GM19351 (cell line): ENCODE measurements at regions not wholly inside any gene's neighbourhood (a gene's known extent, or its start where the extent isn't known, plus 50 kb on each side); places are given as distances from the start of the nearest gene placed in this dataset.
"Not testable (repeated sequence)": the region's sequence is repeated elsewhere in the genome, so short reads cannot be mapped to it uniquely, and the experiment has no call there.

Source experiments
- ATAC-seq: cut with Tn5 transposase; IDR thresholded peaks from one replicate; pipeline ENCODE4 v1.9.1; 2021; ENCODE audit warnings: mild to moderate bottlenecking, moderate library complexity; ENCODE audit not compliant: unreplicated experiment

DNA sequence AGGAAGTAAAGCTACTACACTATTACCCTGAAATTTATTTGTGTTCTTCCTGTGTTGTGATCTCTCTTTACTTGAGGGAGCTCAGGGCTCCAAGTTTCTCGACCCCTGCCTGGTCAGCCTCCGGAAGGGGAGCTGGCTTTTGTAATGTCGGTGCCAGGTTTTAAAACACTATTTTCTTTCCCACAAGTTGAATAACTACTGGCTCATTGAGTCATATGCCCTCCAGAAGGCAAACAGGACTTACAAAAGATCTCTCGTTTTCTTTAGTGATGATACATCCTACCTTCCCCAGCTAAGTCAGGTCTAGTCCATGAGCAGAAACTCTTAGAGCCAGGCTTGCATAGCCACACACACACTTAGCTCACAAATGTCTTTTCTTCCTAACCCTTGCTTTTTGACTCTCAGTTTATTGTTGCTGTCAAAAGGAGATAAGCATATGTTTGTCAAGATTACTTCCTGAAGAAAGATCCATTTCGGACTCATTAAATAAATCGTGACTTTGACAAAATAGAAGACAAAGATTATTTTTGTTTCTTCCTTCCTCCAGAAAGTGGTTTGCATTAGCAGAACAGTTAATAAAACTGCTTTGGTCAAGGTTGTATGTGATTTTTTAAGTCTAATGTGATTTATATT lies 209.8 kb upstream of the FLRT2 start:
- no peak for ATAC-seq

DNA sequence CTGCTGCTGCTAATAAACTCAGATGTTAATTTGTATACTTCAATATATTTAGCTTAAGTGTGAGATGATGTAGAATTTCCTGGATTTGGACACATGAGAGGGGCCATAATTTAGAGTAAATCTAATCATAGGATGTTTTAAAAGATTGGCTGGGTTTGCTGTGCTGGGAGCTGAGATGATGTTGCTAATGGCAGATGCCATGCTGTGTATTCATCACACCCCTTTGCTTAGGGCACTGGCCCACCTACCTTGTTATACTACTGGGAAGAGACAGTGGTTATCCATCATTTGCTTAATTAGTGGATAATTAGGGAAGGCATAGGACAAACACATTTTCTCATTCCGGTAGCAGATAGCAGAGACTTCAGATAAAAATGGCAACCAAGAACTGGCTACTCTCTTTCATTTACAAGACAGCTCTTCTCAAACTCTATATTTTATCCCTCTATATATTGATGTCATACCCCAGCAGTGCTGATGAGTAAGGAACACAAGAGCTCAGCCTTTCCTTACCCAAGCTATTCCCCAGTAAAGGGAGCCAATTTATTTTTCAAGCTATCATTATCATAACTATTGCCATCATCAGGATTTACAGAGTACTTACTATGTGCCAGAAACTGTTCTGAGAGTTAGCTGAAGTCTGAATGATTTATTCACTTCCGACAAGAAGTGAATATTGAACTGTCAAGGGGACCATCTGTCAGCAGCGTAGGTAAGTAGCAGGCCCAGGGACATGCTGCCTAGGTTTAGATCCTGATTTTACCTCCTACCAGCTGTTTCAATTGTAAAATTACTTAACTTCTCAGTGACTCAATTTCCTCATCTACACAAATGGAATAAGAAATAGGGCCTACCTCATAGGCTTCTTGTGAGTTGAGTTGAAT lies 204.6 kb upstream of the FLRT2 start:
- no peak for ATAC-seq

DNA sequence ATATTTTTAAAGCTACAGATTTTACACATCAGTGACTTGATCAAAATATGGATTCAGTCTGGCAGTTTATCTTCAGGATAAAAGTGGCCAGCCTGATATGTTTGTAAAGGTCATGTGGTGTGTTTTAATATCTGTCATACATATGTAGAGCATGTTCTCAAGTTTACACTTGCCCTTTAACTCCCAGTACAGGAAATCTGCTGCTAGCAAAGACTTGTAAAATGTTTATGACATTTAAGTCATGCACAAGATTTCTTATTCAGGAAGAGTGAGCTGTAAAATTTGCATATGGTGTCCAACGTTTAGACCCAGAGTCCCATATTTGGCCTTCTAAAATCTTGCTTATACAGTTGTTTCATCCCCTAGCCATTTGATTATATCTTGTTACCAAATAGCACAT lies 197.5 kb upstream of the FLRT2 start:
- ATAC-seq: no peak

DNA sequence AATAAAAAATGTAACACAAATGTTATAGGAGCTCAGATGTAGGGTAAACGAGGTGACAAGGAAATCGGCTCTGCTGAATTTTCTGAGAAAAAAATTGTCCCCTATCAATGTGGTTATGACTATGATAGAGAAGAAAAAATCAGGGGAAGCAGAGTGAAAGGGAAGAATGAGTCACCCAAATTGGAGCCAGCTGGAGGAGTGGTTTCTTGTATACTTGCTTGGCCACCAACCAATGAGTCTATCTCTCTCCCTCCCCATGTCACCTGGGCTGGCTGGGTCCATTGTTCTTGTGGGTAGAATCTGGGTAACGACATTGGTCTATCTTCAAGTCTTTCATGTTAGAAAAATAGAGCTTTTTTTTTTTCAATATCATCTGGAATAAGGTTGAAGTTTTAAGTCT lies 196.6 kb upstream of the FLRT2 start:
- no peak for ATAC-seq

DNA sequence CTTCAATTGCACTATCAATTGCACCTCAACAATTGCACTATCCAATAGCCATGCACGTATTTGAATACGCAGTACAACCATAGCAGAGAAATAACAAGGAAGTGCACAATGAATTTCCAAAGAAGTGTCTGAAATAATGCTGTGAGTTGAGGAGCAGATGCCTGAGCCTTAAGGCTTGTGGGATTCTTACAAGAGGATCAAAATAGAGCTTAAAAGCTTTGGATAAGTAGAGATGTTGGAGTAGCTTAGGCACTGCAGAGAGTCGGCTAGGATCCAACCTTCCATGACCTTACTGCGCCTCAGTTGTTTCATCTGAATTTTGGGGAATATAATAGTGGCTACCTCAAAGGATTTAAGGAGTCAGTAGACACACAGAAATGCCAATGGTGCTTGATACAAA lies 196.1 kb upstream of the FLRT2 start:
- ATAC-seq: no peak

DNA sequence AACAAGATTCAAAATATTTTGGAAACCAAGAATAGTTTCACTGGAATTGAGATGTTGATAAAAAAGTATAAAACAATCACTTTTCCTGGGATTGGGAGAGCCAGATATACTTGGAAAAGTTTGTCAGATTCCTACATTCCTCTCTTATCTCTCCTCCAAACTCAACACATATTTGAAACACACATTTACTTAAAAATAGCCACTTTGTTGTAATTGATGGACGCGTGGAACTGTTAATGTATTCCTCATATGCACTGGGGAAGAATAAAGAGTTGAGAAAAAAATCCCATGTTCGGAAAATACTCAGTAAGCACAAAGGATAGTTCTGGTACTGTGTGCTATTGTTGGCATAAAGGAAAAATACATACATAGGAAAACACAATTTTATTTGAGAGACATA lies 195.6 kb upstream of the FLRT2 start:
- ATAC-seq: no peak

DNA sequence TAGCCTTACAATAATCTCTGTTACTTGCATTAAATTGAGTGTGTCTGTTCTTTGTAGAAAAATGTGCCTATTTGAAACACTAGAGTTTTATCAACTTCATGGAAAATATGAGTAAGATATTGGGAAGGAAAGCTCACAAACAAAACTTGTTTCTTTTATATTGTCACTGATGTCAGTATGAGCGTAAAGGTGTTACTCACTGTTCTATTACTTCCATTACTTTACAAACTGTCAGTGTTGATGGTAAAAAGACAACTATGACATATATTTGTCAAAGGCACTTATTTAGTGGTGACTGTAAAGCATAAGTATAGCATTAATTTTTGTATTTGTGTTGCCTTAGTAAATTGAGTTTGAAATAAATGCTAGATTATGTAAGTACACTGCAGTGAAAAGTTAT lies 193.7 kb upstream of the FLRT2 start:
- no peak for ATAC-seq

DNA sequence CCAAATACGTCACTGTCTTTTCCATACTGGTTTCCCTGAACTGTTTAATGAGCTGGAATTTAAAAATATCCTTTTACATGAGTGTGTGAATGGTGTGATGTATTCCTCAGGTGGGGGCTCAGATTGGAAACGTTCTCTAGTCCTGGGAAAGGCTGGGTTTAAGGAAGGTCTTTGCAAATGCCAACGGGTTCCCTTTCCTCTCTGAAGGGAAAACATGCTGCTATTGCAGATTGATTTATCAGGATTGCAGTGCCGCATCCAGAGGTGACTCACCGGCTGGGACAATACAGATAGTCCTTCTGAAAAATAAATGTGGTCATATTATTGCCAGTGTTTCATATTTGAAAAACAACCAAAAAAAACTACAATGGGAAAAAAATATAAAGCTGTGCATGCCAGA lies 193.1 kb upstream of the FLRT2 start:
- no peak for ATAC-seq

DNA sequence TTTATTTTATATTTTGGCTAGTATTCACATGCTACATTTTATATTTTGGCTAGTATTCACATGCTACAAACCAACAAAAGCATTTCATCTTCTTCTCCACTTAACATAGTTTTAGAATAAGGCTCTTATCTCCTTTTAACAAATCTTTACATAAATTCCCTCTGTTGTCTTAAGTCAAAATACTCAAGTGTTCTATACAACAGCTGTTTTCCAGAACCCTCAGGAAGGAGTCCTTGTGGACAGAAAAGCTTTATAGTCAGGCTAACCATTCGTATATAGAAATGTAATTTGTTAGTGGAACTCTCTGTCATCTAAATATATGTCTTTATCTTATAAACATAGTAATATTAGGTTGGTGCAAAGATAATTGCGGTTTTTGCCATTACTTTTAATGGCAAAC lies 191.0 kb upstream of the FLRT2 start:
- no peak for ATAC-seq

DNA sequence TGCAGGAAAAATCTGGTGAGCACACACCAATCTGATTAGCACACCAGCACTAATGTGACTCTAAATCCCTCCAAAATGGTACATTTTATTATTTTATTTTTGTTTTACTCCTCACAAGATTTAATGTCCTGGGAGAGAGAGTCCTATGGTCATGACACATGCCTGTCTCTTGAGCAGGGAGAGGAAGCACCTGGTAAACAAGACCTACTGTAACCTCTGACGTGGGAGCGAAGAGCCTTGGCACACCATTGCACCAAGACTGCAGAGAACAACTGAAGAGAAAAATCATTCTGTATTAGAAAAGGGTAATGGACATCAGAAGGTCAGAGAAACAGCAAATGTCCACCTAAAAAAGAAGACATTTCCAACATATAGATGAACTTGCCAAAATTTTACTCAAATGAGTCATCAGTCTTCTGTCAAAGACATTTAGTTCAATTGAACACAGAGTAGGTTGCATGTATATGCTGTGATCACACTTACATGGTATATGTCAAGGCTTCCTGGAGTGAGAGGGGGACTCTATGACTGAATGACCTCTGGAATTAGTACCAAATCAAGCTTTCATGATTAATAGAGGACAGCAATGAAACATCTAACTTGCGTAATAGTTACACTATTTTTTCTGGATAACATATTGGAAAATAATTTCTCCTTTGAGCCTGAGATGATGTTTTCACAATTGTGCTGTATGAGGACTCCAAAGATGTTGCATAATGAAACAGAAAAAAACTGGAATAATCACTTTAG lies 186.9 kb upstream of the FLRT2 start:
- ATAC-seq: no peak

DNA sequence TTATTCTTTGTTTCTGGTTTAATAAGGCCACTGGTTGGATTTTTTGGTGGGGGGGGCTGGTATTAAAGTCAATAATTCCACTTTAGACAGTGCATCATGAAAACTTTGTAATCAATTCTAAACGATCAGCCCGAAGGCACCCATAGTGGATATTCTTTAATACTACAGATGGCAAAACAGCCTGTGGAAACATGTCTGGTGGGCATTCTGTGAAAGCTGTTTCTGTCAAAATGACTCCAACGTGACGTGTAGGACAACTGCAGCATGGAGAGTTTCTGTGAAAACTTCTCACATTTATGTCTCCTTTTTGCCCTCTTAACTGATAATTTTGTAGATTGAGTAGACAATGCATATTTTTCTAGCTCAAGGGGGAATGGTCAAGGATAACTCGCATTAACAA lies 185.8 kb upstream of the FLRT2 start:
- no peak for ATAC-seq

DNA sequence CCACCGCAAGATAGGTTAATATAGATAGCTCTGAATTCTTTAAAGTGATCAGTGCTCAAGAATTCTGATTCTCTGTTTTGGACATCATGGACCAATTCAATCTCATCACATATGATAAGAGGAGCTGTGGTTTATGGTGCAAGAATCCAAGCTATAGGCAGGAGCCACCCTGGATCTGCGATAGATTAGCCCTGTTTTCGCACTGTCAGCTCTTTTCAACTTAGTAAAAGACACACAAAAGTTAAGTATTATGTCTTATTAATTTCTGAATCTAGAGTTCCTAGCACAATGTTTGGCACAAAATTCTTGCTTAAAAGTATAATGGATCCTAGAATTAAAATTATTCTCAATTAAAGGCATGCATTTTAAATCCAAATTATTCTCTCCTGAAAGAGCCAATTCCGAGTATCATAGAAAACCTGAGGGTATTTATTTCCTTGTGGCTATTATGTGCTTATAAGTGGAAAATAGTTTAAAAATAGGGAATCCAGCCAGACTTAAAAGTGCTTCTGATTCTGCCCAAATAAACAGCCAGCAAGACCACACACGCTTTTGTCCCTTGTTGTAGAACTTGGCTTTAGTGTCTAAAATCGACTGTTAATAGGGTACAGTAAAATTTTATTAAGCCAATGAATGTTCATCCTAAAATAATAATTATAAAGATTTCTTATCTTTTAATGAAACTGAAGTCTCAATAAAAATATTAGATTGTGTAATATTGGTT lies 184.9 kb upstream of the FLRT2 start:
- no peak for ATAC-seq

DNA sequence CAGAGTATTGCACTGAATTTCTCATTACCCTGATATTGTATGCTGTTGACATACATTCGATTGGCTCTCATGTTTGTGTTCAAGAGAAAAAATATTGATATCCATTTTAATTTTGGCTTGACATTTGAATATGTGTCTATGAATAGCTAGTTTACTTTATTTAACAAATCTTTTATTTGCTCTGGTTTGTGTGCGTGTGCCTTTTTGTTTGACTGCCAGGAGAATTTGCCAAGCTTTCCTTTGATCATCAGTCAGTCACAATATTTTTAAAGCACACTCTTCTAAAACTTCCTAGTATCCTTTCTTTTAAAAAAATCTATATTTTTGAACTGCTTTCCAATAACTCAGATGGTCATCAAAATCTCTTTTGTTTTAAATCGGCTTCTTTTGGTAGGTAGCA lies 179.3 kb upstream of the FLRT2 start:
- no peak for ATAC-seq

DNA sequence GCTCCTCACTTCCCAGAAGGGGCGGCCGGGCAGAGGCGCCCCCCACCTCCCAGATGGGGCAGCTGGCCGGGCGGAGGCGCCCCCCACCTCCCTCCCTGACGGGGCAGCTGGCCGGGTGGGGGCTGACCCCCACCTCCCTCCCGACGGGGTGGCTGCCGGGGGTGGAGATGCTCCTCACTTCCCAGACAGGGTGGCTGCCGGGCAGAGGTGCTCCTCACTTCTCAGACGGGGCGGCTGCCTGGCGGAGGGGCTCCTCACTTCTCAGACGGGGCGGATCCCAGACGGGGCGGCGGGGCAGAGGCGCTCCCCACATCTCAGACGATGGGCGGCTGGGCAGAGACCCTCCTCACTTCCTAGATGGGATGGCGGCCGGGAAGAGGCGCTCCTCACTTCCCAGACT lies 177.4 kb upstream of the FLRT2 start:
- ATAC-seq: not testable (repeated sequence)

DNA sequence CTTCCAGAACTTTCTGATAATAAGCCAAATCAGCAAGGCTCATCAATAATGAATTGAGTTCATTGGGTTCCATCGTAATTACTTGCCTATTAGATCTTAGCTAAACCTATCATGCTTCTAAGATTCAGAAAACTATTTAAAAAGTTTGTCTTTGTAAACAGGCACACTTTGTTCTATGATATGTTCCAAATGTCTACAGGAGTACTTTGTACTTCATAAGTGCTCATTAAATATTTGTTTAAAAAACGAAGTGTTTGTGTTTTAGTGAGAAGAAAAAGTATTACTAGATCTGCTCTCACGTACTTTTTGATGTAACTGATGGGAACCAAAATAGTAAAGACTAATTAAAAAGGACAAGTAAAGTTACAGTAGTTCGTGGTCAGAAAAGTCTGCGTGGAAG lies 172.8 kb upstream of the FLRT2 start:
- no peak for ATAC-seq

DNA sequence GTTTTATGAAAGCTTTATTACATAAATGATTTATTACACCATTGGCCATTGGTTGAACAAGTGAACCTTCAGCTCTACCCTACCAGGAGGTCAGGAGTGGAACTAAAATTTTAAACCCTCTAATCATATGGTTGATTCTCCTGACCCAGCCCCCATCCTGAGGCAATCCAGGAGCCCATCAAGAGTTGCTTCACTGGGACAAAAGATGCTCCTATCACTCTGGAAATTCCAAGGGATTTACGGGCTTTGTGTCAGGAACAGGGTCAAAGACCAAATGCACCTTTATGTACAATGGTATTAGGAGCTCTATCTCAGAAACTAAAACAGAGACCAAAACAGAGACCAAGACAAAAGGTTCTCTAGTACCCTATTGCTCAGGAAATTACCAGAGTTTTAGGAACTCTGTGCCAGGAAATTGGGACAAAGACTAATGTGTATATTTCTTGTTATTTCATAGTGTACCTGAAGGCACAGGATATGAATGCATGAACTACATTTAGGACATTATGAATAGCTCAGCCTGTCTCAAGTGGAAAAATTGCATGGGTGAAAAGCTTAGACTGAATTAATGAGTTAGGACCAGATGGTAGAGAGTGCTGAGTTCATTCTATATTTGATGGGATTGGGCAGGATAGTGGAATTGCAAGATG lies 171.7 kb upstream of the FLRT2 start:
- no peak for ATAC-seq

DNA sequence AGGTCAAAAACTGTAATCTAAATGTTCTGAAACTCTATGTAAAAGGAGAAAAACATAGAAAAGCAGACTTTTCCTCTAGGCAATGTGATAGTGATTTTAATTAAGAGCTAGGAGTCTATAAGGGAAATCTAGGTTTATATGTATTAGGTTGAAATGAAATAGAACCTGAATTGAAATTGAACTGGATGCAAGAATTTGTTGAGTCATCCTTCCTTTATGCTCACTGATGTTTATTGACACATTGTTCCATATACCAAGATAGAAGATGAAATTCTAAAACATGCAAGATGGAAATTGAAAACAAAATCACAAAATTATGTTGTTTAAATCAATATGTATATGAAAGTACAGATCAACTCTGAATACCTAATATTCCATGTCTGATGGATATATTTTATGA lies 170.4 kb upstream of the FLRT2 start:
- no peak for ATAC-seq

DNA sequence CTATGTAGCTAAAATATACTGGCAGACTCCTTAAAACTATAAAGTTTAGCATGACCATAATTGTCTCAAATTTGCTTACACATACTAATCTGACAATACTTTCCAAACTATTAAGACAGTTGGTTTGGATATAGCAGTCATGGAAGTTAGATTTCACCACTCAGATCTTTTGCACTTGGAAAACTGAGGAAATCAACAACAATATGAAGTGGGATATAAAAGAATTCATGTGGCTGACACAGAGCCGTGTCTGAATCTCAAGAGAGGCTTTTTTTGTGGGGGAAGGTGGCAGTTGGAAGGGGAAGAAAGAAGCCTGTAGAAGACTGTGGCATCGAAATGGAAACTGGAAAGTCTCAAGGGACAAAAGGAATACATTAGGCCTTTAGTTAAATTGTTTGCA lies 166.6 kb upstream of the FLRT2 start:
- no peak for ATAC-seq

DNA sequence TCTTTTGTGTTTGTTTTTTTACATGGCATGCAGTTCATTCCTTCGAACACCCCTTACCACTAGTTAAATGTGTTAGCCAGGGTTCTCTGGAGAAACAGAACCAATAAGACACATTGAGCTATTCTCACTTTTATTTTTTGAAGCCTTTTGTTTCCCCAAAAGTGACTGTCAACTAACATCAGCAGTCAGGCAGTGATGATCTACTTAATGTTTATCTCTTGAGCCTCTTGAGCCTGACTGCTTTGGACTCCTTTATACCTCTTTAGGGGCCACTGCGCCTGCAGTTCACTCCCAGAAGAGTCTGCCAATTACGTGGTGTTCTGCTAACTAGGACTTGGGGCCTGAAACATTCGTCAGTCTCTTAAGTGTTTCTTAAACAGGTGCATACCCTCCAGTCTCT lies 163.7 kb upstream of the FLRT2 start:
- no peak for ATAC-seq

DNA sequence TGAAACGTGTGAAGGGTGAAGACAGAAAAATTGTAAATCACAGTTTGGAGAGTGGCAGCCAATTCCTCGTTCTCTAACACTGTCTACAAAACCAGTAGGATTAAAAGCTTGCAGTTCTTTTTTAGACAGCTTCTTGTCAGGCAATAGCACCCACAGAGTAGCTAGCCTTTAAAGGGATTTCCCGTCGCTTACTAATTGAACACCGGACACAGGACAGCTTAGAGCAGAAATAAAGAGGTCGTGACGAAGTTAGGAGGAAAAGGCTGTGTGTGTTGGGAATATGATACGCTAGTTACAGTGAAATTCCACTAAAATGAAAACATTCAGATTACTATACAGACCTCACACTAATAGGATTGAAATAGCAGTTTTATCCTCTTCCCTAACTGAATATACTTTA lies 149.1 kb upstream of the FLRT2 start:
- ATAC-seq: no peak

DNA sequence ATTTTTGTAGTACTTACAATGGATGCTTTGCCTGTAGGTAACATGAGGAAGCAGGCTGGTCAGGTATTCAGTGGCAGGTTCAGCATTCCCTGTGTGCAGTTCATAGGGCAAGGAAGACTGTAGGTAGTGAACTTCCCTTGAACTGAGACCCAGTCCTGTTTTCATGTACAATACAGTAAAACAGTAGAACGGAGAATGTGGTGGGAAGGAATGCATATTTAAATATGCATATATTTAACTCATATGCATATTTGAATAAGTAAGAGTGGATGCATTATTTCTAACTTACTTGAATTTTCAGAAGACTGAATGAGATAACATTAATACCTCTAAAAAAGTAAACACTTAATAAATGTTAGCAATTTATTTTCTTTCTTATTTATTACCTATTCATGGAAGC lies 147.6 kb upstream of the FLRT2 start:
- ATAC-seq: no peak
